MM.1S (cell line): ENCODE measurements at regions not wholly inside any gene's neighbourhood (a gene's known extent, or its start where the extent isn't known, plus 50 kb on each side); places are given as distances from the start of the nearest gene placed in this dataset.

Source experiments
- DNase-seq: peaks from one replicate; pipeline ENCODE4 v3.0.0-alpha.2; 2015
- H2AFZ ChIP-seq: fragments of 300-600 bp; sonication (generic); 2 replicates; pipeline ENCODE4 v1.6.0; 2016; ENCODE audit warnings: antibody characterized with exemption, low read length
- H3F3A ChIP-seq: fragments of 300-600 bp; sonication (generic); 2 replicates; pipeline ENCODE4 v1.6.1; 2016; ENCODE audit warnings: mild to moderate bottlenecking, antibody characterized with exemption, low read length, moderate library complexity, mixed read lengths; ENCODE audit not compliant: insufficient read depth
- H3K27ac ChIP-seq: fragments of 300-600 bp; sonication (generic); 2 replicates; pipeline ENCODE4 v1.5.1; 2016; ENCODE audit warnings: mild to moderate bottlenecking, low read length
- H3K27me3 ChIP-seq: fragments of 300-600 bp; sonication (generic); replicated peaks from 2 replicates; pipeline ENCODE4 v1.6.0; 2016; ENCODE audit warnings: low read length; ENCODE audit not compliant: insufficient read depth
- H3K36me3 ChIP-seq: fragments of 300-600 bp; sonication (generic); replicated peaks from 2 replicates; pipeline ENCODE4 v1.6.1; 2016; ENCODE audit warnings: mild to moderate bottlenecking, low read length, mixed read lengths; ENCODE audit not compliant: insufficient read depth
- H3K4me1 ChIP-seq: fragments of 300-600 bp; sonication (generic); 2 replicates; pipeline ENCODE4 v1.6.1; 2016; ENCODE audit warnings: low read length, mixed read lengths
- H3K4me2 ChIP-seq: fragments of 300-600 bp; sonication (generic); 2 replicates; pipeline ENCODE4 v1.6.0; 2016; ENCODE audit warnings: low read depth, low read length
- H3K4me3 ChIP-seq: fragments of 300-600 bp; sonication (generic); 2 replicates; pipeline ENCODE4 v1.5.1; 2016; ENCODE audit warnings: low read length, mixed read lengths
- H3K79me2 ChIP-seq: fragments of 300-600 bp; sonication (generic); 2 replicates; pipeline ENCODE4 v1.6.1; 2016; ENCODE audit warnings: mixed run types, low read length, mixed read lengths
- H3K9ac ChIP-seq: fragments of 300-600 bp; sonication (generic); 2 replicates; pipeline ENCODE4 v1.6.1; 2016; ENCODE audit warnings: low read length, mixed read lengths
- H3K9me2 ChIP-seq: fragments of 300-600 bp; sonication (generic); replicated peaks from 2 replicates; pipeline ENCODE4 v1.6.1; 2016; ENCODE audit warnings: mild to moderate bottlenecking, low read length, mixed read lengths; ENCODE audit not compliant: insufficient read depth
- H3K9me3 ChIP-seq: fragments of 300-600 bp; sonication (generic); replicated peaks from 2 replicates; pipeline ENCODE4 v1.6.1; 2016; ENCODE audit warnings: mild to moderate bottlenecking, low read length, mixed read lengths; ENCODE audit not compliant: insufficient read depth
- H4K20me1 ChIP-seq: fragments of 300-600 bp; sonication (generic); 2 replicates; pipeline ENCODE4 v1.6.1; 2016; ENCODE audit warnings: mild to moderate bottlenecking, low read length, moderate library complexity, mixed read lengths; ENCODE audit not compliant: insufficient read depth
- CTCF ChIP-seq: fragments of 300-600 bp; sonication (generic); IDR thresholded peaks from 2 replicates; pipeline ENCODE4 v1.5.1; 2016; ENCODE audit warnings: antibody characterized with exemption, low read length, mixed read lengths
- EZH2 ChIP-seq: fragments of 300-600 bp; sonication (generic); optimal IDR thresholded peaks from 2 replicates; pipeline ENCODE3; 2017; ENCODE audit warnings: low read depth, mild to moderate bottlenecking, antibody characterized with exemption, low read length, mixed read lengths
- EZH2phosphoT487 ChIP-seq: fragments of 300-600 bp; sonication (generic); IDR thresholded peaks from 2 replicates; pipeline ENCODE4 v1.6.1; 2018; ENCODE audit warnings: antibody characterized with exemption, low read length

GRCh38 chr2:187867165-187867564 lies 312.9 kb upstream of the TFPI start:
- Histone ChIP-seq H3K4me1 (peaks cover 45% of the 10 kb centered on the region), H3K4me2 (peak overlapping the region; percentile 89; the same call in 1 of the 2 replicates), H3F3A (peaks cover 22% of the 10 kb centered on the region), H3K9me3 (no peaks in the 10 kb centered on the region), H3K79me2 (peaks cover 14% of the 10 kb centered on the region), H3K9ac (no peak overlapping the region), H3K27me3 (no peaks in the 10 kb centered on the region), H3K4me3 (no peak overlapping the region), H3K36me3 (no peaks in the 10 kb centered on the region), H3K27ac (peak overlapping the region; percentile 98; the same call in 1 of the 2 replicates), H3K9me2 (no peaks in the 10 kb centered on the region), H2AFZ (no peak overlapping the region), H4K20me1 (no peaks in the 10 kb centered on the region)
- no peak for TF ChIP-seq CTCF
- TF ChIP-seq EZH2, result no peak
- no peak for TF ChIP-seq EZH2phosphoT487
- DNase-seq, result no peak

DNA sequence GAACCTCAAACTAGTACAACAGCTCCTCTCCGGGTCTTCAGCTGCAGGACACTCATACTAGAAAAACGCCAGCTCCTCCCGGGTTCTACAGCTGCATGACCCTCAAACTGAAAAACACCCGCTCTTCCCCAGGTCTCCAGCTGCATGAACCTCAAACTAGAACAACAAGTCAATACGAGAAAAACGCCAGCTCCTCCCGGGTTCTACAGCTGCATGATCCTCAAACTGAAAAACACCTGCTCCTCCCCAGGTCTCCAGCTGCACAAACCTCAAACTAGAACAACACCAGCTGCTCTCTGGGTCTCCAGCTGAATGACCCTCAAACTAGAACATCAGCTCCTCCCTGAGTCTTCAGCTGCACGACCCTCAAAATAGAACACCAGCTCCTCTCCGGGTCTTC lies 315.0 kb upstream of the TFPI start:
- Histone ChIP-seq H3K9me3 (no peaks in the 10 kb centered on the region), H3K4me2 (peak overlapping the region; percentile 89), H3K79me2 (peaks cover 14% of the 10 kb centered on the region), H3K36me3 (no peaks in the 10 kb centered on the region), H2AFZ (peak overlapping the region; percentile 76), H4K20me1 (no peaks in the 10 kb centered on the region), H3K9me2 (no peaks in the 10 kb centered on the region), H3K9ac (peak overlapping the region; percentile 68), H3K4me3 (peak overlapping the region; percentile 46), H3K27ac (peak overlapping the region; percentile 98), H3K4me1 (peaks cover 45% of the 10 kb centered on the region), H3F3A (peaks cover 22% of the 10 kb centered on the region), H3K27me3 (no peaks in the 10 kb centered on the region)
- DNase-seq, result peak; percentile 96
- TF ChIP-seq CTCF (peak; percentile 26; the same call in 1 of the 2 replicates), EZH2phosphoT487 (no peak)

- Histone ChIP-seq H4K20me1 (no peaks in the 10 kb centered on the region), H3K4me1 (peaks cover 36% of the 10 kb centered on the region), H3K9ac (no peak overlapping the region), H3K27me3 (no peaks in the 10 kb centered on the region), H3K79me2 (peaks cover 14% of the 10 kb centered on the region), H2AFZ (no peak overlapping the region), H3K4me2 (no peak overlapping the region), H3K36me3 (no peaks in the 10 kb centered on the region), H3K9me2 (no peaks in the 10 kb centered on the region), H3K9me3 (no peaks in the 10 kb centered on the region), H3K27ac (no peak overlapping the region), H3K4me3 (no peak overlapping the region), H3F3A (peaks cover 22% of the 10 kb centered on the region)
- no peak for TF ChIP-seq EZH2
- TF ChIP-seq EZH2phosphoT487, result no peak
- TF ChIP-seq CTCF, result no peak
- DNase-seq, result no peak
These were observed 317.3 kb upstream of the TFPI start for GRCh38 chr2:187871506-187871905.
